ENCODE measurements at regions not wholly inside any gene's neighbourhood (a gene's known extent, or its start where the extent isn't known, plus 50 kb on each side); places are given as distances from the start of the nearest gene placed in this dataset.

GRCh38 chr18:57853864-57854263 lies 50.7 kb upstream of the ATP8B1 start:
- no peak overlapping the region for H3K4me3 ChIP-seq (replicated peaks in 1 of 2; ENCODE audit: low read depth in 1 of 2, low read length in 2 of 2)
- TF ChIP-seq CEBPB (IDR thresholded peaks at IDR 0.05; ENCODE audit: low read depth) (no peak), JUND (IDR thresholded peaks at IDR 0.05) (no peak), EGR1 (IDR thresholded peaks at IDR 0.05; ENCODE audit: low read depth) (no peak), MAX (IDR thresholded peaks at IDR 0.05) (no peak), SRF (IDR thresholded peaks at IDR 0.05; ENCODE audit: low read depth) (no peak), SP1 (IDR thresholded peaks at IDR 0.05; ENCODE audit: low read depth) (no peak), CBX3 (IDR thresholded peaks at IDR 0.05; ENCODE audit: low read depth) (no peak), ZBTB33 (IDR thresholded peaks at IDR 0.05; ENCODE audit: extremely low read depth, insufficient replicate concordance, low read length) (no peak), FOSL1 (IDR thresholded peaks at IDR 0.05; ENCODE audit: low read depth) (no peak), ZNF274 (IDR thresholded peaks at IDR 0.05; ENCODE audit: low read depth, low read length) (no peak), ZFX (IDR thresholded peaks at IDR 0.05) (no peak), RAD21 (IDR thresholded peaks at IDR 0.05; ENCODE audit: low read depth) (no peak), REST (IDR thresholded peaks at IDR 0.05; ENCODE audit: low read depth) (no peak), EZH2 (IDR thresholded peaks at IDR 0.05) (no peak), ELF1 (IDR thresholded peaks at IDR 0.05; ENCODE audit: borderline replicate concordance, low read depth) (no peak), POLR2AphosphoS5 (IDR thresholded peaks at IDR 0.05; ENCODE audit: low read depth, low read length) (no peak)
- ATAC-seq (no peak), DNase-seq (ENCODE audit: low read depth, low spot score) (no peak)
- no peaks in the 10 kb centered on the region for H3K4me1 ChIP-seq (ENCODE audit: control insufficient read depth in 1 of 2, insufficient read depth in 2 of 2, low read length in 2 of 2)
- intact Hi-C loops (cut with micrococcal nuclease), result loop anchor here (10.0 kb wide), 1 partner anchor 209 kb away; no protein-coding TSS in a partner anchor
- H2AFZ ChIP-seq (ENCODE audit: low read depth, low read length, poor library complexity, severe bottlenecking), result no peak overlapping the region
- H3K9ac ChIP-seq (ENCODE audit: low read length), result no peak overlapping the region
- no TSS peak for BruUV-seq (replicated peaks)
- ChIA-PET POLR2A (interaction anchor here (1.2 to 1.6 kb wide), 2 partner anchors 8 to 11 kb away, joined by 3 read pairs; no protein-coding TSS in a partner anchor), RAD21 (ENCODE audit: low non-redundant PET in 1 of 2, low total read pairs in 2 of 2, uncharacterized antibody in 2 of 2, unreplicated experiment in 2 of 2) (no interaction called here), CTCF (no interaction called here)
- H3K9me2 ChIP-seq (ENCODE audit: insufficient read depth), result no peaks in the 10 kb centered on the region; the same call in 1 of the 2 replicates
- H4K20me1 ChIP-seq (ENCODE audit: insufficient read depth), result no peaks in the 10 kb centered on the region
- no peaks in the 10 kb centered on the region for H3K36me3 ChIP-seq (ENCODE audit: control insufficient read depth in 1 of 2, insufficient read depth in 2 of 2, low read length in 2 of 2)
- no peak overlapping the region for H3K4me2 ChIP-seq (ENCODE audit: low read length)
- no peaks in the 10 kb centered on the region for H3K27me3 ChIP-seq (ENCODE audit: insufficient read depth, low read length)
- H3K9me3 ChIP-seq (ENCODE audit: control insufficient read depth in 1 of 2, insufficient read depth in 1 of 2, low read depth in 1 of 2, low read length in 2 of 2), result no peaks in the 10 kb centered on the region
- no peaks in the 10 kb centered on the region for H3K79me2 ChIP-seq (ENCODE audit: insufficient read depth, low read length)
- H3K27ac ChIP-seq (ENCODE audit: low read depth, low read length), result no peak overlapping the region
